ENCODE measurements at regions not wholly inside any gene's neighbourhood (a gene's known extent, or its start where the extent isn't known, plus 50 kb on each side); places are given as distances from the start of the nearest gene placed in this dataset.

DNA sequence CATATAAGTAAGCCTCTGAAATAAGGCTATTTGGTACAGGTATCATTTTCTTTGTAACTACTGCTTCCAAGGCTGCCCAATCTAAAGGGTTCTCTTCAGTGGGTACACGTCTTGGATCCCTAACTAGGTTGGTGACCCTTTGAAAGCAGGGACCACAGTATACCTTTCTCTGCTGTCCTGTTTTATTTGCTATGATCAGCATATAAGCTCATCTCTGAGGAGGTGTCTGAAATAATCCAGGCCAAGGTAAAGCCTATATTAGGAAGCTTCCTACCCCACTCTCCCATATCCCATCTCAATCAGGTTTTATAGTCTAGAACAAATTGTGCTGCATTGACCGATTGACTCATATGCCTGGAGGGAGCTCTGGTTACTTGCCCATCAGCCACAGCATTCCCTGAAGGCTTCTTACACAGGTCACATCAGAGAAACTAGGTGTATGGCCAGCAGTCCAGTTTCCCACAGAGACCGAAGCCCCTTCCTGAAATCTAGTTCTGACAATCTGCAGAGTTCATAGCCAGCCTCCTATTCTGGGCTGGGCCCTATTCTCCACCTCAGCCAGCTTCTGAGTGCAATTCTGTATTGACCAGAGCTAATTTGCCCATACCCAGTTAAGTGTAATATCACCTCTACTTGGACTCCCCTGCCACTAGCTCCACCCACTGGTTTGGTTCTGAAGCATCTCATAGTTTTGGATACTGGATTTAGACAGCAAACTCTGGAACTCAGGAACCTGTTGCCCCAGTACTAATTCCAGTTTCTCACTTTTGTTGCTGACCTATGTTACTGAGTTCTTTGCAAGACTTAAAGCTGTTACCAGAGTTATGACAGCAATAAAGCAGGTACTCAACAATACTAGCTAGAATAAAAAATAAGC lies 62.1 kb upstream of the ARHGAP20 start:
- DNase-seq, result no peak

DNA sequence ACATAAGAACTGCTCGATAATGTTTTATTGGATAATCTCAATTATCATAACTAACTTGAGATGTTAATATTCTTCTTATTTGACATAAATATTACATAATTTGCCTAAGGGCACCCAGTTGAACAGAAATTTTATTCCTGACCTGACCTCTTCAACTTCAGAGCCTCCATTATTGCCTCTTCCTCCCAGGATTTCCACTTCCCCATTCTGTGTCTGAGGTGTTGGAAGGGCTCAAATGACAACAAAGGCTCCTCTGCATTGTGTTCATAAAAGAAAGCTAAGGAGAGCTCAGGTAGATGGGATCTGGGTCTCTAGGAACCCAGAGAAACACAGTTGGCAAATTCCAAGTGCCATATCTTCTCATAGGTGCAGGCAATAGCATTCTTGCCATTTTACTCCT lies 61.2 kb upstream of the ARHGAP20 start:
- DNase-seq, result no peak

- peak in 1 of 2 experiments; percentile 11 for DNase-seq
These were observed 60.6 kb upstream of the ARHGAP20 start for GRCh38 chr11:110772863-110773262.

GRCh38 chr11:110766316-110766715 lies 54.1 kb upstream of the ARHGAP20 start:
- DNase-seq, result no peak

GRCh38 chr11:110764485-110764884 lies 52.2 kb upstream of the ARHGAP20 start:
- no peak for DNase-seq

GRCh38 chr11:110763249-110764011 lies 51.2 kb upstream of the ARHGAP20 start:
- DNase-seq, result no peak

DNA sequence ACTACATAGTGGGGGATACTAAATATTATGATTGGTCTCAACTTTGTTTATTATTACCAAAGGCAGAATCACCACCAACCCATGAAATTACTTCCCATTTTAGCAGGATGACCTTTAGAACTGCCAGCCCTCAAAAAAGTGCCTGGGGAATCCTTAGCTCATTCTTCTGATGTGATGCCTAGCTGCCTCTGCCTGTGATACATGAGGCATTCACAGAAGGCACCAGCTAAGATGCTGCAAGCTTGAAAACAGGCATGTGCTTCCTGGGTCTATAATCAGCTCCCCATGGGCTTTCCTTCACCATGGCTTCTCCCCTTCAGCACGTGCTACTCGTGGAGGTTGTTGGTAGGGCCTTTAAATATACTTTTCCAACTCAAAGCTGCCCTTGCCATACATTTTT lies 50.4 kb upstream of the ARHGAP20 start:
- DNase-seq, result no peak

Data from NCI-H524 (cell line).